C4-2B (cell line): ENCODE measurements at regions not wholly inside any gene's neighbourhood (a gene's known extent, or its start where the extent isn't known, plus 50 kb on each side); places are given as distances from the start of the nearest gene placed in this dataset.

Experiments
- CTCF ChIP-seq: fragments of 450-650 bp; conservative IDR thresholded peaks from 2 replicates; pipeline ENCODE4 v1.5.1; 2017; ENCODE audit warnings: mild to moderate bottlenecking
- ZFX ChIP-seq: fragments of 450-650 bp; IDR thresholded peaks from 2 replicates; pipeline ENCODE4 v1.6.1; 2017

GRCh38 chr11:127875131-127875530, 712.2 kb downstream of the ETS1 start:
- TF ChIP-seq CTCF (no peak), ZFX (no peak)
